ENCODE measurements at regions not wholly inside any gene's neighbourhood (a gene's known extent, or its start where the extent isn't known, plus 50 kb on each side); places are given as distances from the start of the nearest gene placed in this dataset.
"Not testable (repeated sequence)": the region's sequence is repeated elsewhere in the genome, so short reads cannot be mapped to it uniquely, and the experiment has no call there.

DNA sequence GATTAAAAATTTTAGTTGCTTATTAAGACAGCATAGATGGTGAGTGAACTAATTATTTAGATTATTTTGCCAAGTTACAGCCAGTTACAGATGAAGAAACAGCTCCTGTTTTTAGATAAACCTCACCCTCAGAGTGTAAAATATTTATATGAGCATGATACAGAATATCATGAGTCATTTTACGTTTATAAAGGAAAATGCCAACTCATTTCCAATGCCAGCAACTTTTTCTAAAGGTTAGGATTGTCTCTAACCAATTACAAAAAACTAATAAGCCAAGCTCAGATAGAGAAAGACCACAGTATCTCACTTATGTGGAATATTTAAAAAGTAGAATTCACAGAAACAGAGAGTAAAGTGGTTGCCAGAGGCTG, 590.1 kb downstream of the LTN1 start:
- DNase-seq (ENCODE audit: extremely low spot score, insufficient read length, low read depth) (no peak), FAIRE-seq (no peak)

- FAIRE-seq (no peak), DNase-seq (ENCODE audit: extremely low spot score, insufficient read length, low read depth) (no peak)
Measured at GRCh38 chr21:28397040-28397439, 595.6 kb downstream of the LTN1 start.

GRCh38 chr21:28396421-28396820, 596.3 kb downstream of the LTN1 start:
- DNase-seq (ENCODE audit: extremely low spot score, insufficient read length, low read depth) (no peak), FAIRE-seq (no peak)

DNA sequence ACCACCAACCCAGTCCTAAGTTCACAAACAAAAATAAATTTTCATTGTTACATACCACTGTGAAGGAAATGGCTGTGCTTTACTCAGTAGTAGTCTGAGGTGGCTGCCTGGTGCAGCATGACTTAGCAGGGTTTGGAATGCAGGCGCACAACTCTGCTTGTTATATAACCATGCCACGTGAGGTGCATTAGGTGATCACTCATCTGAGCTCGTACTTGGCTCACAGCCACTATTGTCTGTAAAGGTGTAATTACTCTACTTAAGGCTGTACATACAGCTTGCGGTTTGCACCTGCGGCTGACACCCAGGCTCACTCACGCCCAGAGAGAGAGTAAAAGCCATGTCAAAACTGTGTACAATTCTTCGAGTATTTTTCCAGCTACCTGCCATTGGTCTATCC, 599.4 kb downstream of the LTN1 start:
- DNase-seq (ENCODE audit: extremely low spot score, insufficient read length, low read depth) (no peak), FAIRE-seq (no peak)

DNA sequence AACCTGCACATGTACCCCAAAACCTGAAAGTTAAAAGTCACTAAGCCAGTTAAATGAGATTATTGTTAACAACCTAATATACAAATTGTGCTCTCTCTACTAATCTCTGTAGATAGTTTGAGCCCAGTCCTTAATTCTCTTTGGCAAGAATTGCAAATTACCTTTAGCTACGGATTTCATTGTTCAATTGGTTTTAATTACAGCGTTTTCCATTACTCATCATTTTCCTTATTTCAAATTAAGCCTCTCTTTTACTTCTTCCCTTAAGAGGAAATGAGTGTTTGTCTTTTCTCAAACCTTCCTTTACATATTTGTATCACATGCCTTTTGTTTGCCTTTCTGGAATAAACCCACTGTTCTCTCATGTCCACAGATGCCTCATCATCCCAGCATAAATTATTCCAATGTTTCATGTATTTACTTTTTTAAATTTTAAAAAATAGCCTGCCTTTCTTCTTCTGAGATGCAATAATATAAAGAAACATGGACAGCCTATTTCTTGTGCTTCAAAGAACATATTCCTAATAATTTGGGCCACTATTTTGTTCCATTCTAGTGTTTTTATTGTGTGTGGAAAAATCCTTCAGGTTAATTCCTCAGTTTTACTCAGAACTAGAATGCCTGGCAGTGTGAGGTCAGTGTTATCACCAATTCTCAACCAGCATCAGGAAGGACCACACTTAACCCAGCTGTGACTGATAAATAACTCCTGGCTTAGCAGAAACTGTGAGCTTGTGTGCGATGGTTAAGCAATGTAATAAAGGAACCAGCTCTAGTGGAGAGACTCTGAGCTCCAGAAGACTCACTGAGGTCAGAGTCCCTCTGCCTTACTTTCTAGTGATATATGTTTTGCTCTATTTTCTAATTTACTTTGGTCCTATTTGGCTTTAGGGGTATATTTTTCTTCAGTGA, 600.5 kb downstream of the LTN1 start:
- FAIRE-seq, result no peak
- DNase-seq (ENCODE audit: extremely low spot score, insufficient read length, low read depth), result no peak

DNA sequence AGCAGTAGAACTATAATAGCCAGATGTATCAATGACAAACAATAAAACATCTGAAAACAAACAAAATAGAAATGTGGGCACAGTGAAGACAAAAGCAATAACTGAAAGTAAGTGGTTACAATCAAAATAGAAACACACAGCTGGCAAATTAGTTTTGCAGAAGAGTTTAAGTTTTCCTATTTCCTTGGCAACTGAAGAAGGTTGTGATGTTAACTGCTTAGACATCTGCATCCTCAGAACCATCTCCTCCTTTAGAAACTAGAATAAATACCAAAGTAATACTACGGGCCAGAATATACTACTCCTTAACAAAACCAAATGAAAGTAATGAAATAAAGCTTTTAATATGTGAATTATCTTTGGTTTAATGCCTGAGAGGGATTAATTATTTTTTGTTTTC, 605.5 kb downstream of the LTN1 start:
- no peak for FAIRE-seq
- no peak for DNase-seq (ENCODE audit: extremely low spot score, insufficient read length, low read depth)

DNA sequence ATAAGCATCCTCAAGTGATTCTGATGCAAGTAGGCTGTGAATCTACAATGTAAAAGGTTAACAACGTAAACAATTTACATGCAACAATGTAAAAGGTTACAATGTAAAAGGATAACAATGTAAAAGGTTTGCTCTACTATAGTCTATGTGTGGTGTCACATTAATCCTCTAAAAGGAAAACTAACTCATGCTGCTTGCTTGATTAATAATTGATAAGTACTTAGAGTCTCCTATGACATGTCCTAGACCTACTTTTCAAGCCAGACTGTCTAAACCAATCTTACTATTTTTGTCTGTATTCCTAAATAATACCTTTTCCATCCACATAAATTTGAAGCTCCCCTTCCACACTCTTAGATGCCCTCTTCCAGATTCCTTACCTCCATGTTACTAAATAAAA, 606.8 kb downstream of the LTN1 start:
- FAIRE-seq, result no peak
- DNase-seq (ENCODE audit: extremely low spot score, insufficient read length, low read depth), result no peak

GRCh38 chr21:28381000-28381745, 611.5 kb downstream of the LTN1 start:
- not testable (repeated sequence) for DNase-seq (ENCODE audit: extremely low spot score, insufficient read length, low read depth); FAIRE-seq

DNA sequence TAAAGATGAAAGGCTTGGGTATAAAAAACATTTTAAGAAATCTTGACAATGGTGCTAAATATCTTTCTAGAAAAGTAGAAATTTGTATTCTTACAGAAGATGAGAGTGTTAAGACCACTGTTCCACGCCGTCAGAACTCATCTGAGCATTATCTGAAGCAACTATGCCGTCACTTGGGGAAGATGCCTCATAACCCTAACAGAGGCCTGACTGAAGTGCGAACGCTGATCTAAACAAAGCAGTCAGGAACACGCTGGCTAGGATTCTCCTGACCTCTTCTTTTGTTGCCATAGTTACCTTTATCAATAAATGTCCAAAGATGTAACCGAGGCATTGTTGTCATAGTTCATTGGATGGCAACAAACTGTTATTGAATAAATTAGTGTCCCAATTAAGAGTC, 612.4 kb downstream of the LTN1 start:
- FAIRE-seq (no peak), DNase-seq (ENCODE audit: extremely low spot score, insufficient read length, low read depth) (no peak)

DNA sequence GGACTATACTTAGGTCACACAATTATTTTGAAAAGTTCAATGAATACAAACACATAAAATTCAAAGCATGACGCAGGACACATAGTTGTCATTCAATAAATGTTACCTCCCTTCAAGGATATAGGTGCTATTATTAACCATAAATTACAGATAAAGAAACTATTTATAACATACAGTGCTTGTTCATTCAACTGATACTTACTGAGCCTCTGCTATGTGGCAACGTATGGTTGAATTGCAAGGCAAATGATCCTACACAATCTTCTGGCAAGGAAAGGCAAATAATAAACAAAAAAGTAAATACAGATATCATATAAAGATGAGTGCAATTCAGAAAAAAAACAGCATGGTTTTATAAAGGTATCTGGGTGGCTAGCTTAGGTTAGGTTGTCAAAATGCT, 614.7 kb downstream of the LTN1 start:
- no peak for FAIRE-seq
- DNase-seq (ENCODE audit: extremely low spot score, insufficient read length, low read depth), result no peak

DNA sequence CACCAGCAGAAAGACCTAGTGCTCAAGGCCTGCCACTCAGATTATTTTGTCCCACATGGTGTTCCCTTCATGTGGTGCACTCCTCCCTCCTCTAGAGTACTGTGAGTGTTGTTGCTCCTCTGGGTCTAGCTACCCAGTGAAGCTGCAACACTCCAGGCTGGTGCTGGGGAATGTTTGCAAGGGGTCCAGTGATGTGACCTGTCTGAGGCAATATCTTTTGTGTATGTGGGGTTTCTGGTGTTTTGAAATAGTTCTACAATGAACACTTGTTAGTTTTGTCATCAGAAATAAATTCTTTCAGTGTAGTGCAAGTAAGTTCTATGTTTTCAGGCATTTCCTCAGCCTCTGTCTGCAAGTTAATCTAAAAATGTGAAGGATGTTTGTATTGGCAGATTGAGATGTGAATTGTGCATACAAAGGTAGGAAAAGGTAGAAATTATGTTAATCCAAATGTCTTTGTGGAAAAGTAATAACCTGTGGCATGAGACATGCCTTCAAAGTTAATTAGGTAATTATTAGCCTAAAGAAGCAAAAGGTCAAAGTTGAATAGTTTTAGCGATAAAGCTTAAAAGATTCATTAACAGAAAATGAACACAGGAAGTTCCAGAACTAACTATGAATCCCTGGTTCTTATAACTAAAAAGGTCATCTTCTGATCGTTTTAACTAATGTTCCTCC, 616.8 kb downstream of the LTN1 start:
- DNase-seq (ENCODE audit: extremely low spot score, insufficient read length, low read depth), result no peak
- FAIRE-seq, result no peak

DNA sequence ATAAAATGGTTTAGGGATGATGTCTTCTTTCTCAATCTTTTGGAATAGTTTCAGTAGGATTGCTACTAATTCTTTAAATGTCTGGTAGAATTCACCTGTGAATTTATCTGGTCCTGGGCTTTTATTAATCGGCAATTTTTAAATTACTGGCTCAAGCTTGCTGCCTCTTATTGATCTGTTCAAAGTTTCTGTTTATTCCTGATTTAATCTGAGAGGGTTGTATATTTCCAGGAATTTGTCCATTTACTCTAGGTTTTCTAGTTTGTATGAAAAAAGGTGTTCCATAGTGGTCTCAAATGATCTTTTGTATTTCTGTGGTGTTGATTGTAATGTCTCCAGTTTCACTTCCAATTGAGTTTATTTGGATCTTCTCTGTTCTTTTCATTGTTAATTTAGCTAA, 617.8 kb downstream of the LTN1 start:
- no peak for FAIRE-seq
- no peak for DNase-seq (ENCODE audit: extremely low spot score, insufficient read length, low read depth)

GRCh38 chr21:28371713-28372112, 621.0 kb downstream of the LTN1 start:
- no peak for FAIRE-seq
- DNase-seq (ENCODE audit: extremely low spot score, insufficient read length, low read depth), result no peak

GRCh38 chr21:28359300-28359699, 633.4 kb downstream of the LTN1 start:
- FAIRE-seq (no peak), DNase-seq (ENCODE audit: extremely low spot score, insufficient read length, low read depth) (no peak)

- no peak for FAIRE-seq
- DNase-seq (ENCODE audit: extremely low spot score, insufficient read length, low read depth), result no peak
Measured at GRCh38 chr21:28358702-28359101, 634.0 kb downstream of the LTN1 start.

- FAIRE-seq, result no peak
Measured at GRCh38 chr21:28358170-28358569, 634.5 kb downstream of the LTN1 start.

DNA sequence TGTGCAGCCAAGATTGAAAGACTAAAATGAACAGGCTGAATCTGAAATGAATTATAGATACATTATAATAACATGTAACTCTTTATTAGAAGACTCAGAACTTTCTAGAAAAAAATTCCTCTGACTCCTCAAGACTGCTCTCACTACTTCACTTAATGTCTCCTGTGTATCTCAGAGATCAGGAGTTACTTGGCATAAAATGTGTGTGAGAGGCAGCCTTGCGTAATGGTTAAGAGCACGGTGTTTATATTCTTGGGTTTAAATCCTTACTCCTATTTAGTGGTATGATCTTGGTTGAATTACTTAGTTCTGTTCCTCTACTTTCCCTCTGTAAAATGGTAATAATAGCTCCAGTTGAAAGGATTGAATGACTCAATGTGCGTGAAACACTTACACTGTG, 634.9 kb downstream of the LTN1 start:
- DNase-seq (ENCODE audit: extremely low spot score, insufficient read length, low read depth) (no peak), FAIRE-seq (no peak)

More at GRCh38 chr21:28358170-28358569, 634.5 kb downstream of the LTN1 start:
- no peak for DNase-seq (ENCODE audit: extremely low spot score, insufficient read length, low read depth)

DNA sequence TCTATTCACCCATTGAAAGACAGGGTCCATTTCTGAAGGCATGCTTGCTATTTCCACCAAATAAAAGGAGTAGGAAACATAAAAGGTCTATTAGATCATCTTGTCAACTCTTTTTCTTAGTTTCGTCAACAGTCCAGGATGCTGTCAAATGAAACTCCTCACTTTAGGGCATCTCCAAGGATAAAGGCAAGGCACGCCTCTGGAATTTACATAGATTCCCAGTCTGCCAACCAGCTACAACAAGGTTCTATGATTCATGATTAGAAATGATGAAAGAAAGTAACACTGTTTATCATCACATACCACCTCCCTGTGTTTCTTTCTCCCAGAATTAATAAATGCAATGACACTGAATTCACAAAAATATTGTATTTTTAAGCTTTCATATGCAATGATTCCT, 636.3 kb downstream of the LTN1 start:
- no peak for FAIRE-seq
- DNase-seq (ENCODE audit: extremely low spot score, insufficient read length, low read depth), result no peak

GRCh38 chr21:28345934-28346333, 646.7 kb downstream of the LTN1 start:
- FAIRE-seq, result no peak
- no peak for DNase-seq (ENCODE audit: extremely low spot score, insufficient read length, low read depth)

DNA sequence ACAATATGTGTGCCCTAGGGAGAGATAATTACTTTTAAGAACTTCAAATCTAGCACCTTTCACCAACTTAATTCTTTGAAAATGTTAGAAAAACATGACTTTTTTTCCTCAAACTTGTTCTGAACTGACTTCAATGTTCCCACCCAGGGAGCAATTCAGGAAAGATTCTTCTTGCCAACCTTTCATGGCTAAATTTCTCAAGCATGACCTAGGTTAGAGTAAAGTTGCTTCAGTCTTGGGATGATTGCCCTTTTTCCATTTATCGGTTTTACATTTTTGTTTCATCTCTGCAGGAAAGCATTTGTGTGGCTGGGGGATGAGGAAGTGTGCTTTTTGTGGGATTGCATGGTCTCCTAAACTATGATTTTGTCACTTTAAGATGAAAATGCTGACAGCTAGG, 647.7 kb downstream of the LTN1 start:
- DNase-seq (ENCODE audit: extremely low spot score, insufficient read length, low read depth) (no peak), FAIRE-seq (no peak)

Measured in GM18507 (cell line).